Liver (tissue), 7 donors: ENCODE measurements at regions not wholly inside any gene's neighbourhood (a gene's known extent, or its start where the extent isn't known, plus 50 kb on each side); places are given as distances from the start of the nearest gene placed in this dataset.

Experiments used
- DNase-seq: peaks from one replicate; pipeline ENCODE4 v3.0.0-alpha.2; 2017; ENCODE audit warnings: low spot score
- H3K27ac ChIP-seq, 2 donors: one replicate each; pipeline ENCODE4 v1.7.0; 2013; ENCODE audit warnings: inconsistent platforms in 2 of 2, low read length in 2 of 2, control low read depth in 1 of 2, low read depth in 1 of 2, mild to moderate bottlenecking in 1 of 2
- H3K27me3 ChIP-seq, 4 donors: one replicate each; pipeline versions ENCODE4 v1.6.1 to v1.7.0; 2013; ENCODE audit warnings: low read length in 3 of 4, inconsistent platforms in 1 of 4, mild to moderate bottlenecking in 1 of 4, moderate library complexity in 1 of 4; ENCODE audit not compliant: control insufficient read depth in 4 of 4, insufficient read depth in 4 of 4
- H3K36me3 ChIP-seq, 4 donors: one replicate each; pipeline versions ENCODE4 v1.6.1 to v1.7.0; 2013; ENCODE audit warnings: low read length in 3 of 4, mild to moderate bottlenecking in 3 of 4, low read depth in 1 of 4, moderate library complexity in 1 of 4; ENCODE audit not compliant: control insufficient read depth in 4 of 4, insufficient read depth in 3 of 4
- H3K4me1 ChIP-seq, 4 donors: one replicate each; pipeline versions ENCODE4 v1.6.1 to v1.7.0; 2013; ENCODE audit warnings: low read length in 3 of 4, mild to moderate bottlenecking in 3 of 4, moderate library complexity in 1 of 4; ENCODE audit not compliant: control insufficient read depth in 4 of 4, insufficient read depth in 4 of 4
- H3K4me3 ChIP-seq, 3 donors: one replicate each; pipeline versions ENCODE4 v1.6.1 to v1.7.0; 2013; ENCODE audit warnings: low read length in 3 of 3, control low read depth in 1 of 3, low read depth in 1 of 3, mild to moderate bottlenecking in 1 of 3
- H3K9ac ChIP-seq, 2 donors: one replicate each; pipeline ENCODE4 v1.7.0; 2013; ENCODE audit warnings: low read length in 2 of 2, mild to moderate bottlenecking in 2 of 2, moderate library complexity in 2 of 2, control low read depth in 1 of 2, low read depth in 1 of 2
- H3K9me3 ChIP-seq, 4 donors: one replicate each; pipeline versions ENCODE4 v1.6.1 to v1.7.0; 2013; ENCODE audit warnings: low read length in 3 of 4; ENCODE audit not compliant: control insufficient read depth in 4 of 4
- EGR1 ChIP-seq, 2 donors: IDR thresholded peaks; 2 replicates each; pipeline ENCODE4 v1.6.1; 2016 to 2018; ENCODE audit warnings: antibody characterized with exemption in 2 of 2, low read depth in 2 of 2
- FOXA1 ChIP-seq: IDR thresholded peaks from 2 replicates; pipeline ENCODE4 v1.6.1; 2016; ENCODE audit warnings: antibody characterized with exemption
- FOXA2 ChIP-seq: IDR thresholded peaks from 2 replicates; pipeline ENCODE4 v1.6.1; 2016; ENCODE audit warnings: antibody characterized with exemption
- HNF4A ChIP-seq, 2 donors: conservative IDR thresholded peaks; 2 replicates each; pipeline ENCODE4 v1.6.1; 2016; ENCODE audit warnings: antibody characterized with exemption in 2 of 2, mild to moderate bottlenecking in 2 of 2
- HNF4G ChIP-seq: IDR thresholded peaks from 2 replicates; pipeline ENCODE4 v1.6.1; 2016; ENCODE audit warnings: antibody characterized with exemption
- RXRA ChIP-seq, 2 donors: IDR thresholded peaks; 2 replicates each; pipeline ENCODE4 v1.6.1; 2017 to 2018; ENCODE audit warnings: antibody characterized with exemption in 2 of 2, mild to moderate bottlenecking in 1 of 2
- SP1 ChIP-seq: IDR thresholded peaks from 2 replicates; pipeline ENCODE4 v1.6.1; 2018; ENCODE audit warnings: antibody characterized with exemption, mild to moderate bottlenecking
- TAF1 ChIP-seq: conservative IDR thresholded peaks from 2 replicates; pipeline ENCODE4 v1.6.1; 2016; ENCODE audit warnings: antibody characterized with exemption, mild to moderate bottlenecking
- WGBS: extraction: QIAGEN DNeasy Blood & Tissue Kit; methylation state at CpG from one replicate; pipeline ENCODE4 v1.1.7; 2013; 5-methylcytosine and 5-hydroxymethylcytosine counted together
- TF ChIP-seq, protein P1 (sequence below): IDR thresholded peaks from 2 replicates; pipeline ENCODE4 v1.6.1; 2016; ENCODE audit warnings: antibody characterized with exemption, mild to moderate bottlenecking
- TF ChIP-seq, protein P2 (sequence below): IDR thresholded peaks from 2 replicates; pipeline ENCODE4 v1.6.1; 2016; ENCODE audit warnings: antibody characterized with exemption
- TF ChIP-seq, protein P3 (sequence below): IDR thresholded peaks from 2 replicates; pipeline ENCODE4 v1.6.1; 2016; ENCODE audit warnings: antibody characterized with exemption
- TF ChIP-seq, protein P4 (sequence below): IDR thresholded peaks from 2 replicates; pipeline ENCODE4 v1.6.1; 2016; ENCODE audit warnings: antibody characterized with exemption
- donor health status: healthy.
- donor health status: healthy.
- donor health status: healthy.
- donor health status: healthy.

DNA sequence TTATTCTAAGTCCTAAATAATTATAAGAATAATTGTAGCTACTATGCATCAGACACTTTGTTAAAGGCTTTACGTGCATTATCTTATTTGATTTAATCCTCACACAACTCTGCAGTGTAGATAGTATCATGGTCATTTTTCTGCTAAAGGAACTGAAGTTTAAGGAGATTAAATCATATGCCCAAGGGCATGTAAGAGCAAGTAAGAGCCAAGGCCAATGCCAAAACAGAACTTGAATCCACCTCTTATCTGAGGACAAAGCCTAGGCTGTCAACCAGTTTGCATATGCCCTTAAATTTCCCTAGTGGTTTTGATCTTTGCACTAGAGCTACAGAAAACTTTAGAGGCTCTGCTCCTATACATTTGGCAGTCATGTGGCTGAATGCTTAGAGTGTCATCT, 65.6 kb upstream of the OR5AK2 start:
- H3K27me3 ChIP-seq, result no peaks in the 10 kb centered on the region
- WGBS, result 7% methylated on average over 1 of the region's 1 CpG
- no peak overlapping the region for H3K4me3 ChIP-seq
- H3K9me3 ChIP-seq, result no peaks in the 10 kb centered on the region
- H3K4me1 ChIP-seq, result no peaks in the 10 kb centered on the region
- DNase-seq, result no peak
- H3K27ac ChIP-seq, result no peak overlapping the region
- no peaks in the 10 kb centered on the region for H3K36me3 ChIP-seq
- no peak overlapping the region for H3K9ac ChIP-seq
- no peak for TF ChIP-seq SP1
- no peak for TF ChIP-seq HNF4A (conservative IDR thresholded peaks at IDR 0.05)
- TF ChIP-seq, protein P1, sequence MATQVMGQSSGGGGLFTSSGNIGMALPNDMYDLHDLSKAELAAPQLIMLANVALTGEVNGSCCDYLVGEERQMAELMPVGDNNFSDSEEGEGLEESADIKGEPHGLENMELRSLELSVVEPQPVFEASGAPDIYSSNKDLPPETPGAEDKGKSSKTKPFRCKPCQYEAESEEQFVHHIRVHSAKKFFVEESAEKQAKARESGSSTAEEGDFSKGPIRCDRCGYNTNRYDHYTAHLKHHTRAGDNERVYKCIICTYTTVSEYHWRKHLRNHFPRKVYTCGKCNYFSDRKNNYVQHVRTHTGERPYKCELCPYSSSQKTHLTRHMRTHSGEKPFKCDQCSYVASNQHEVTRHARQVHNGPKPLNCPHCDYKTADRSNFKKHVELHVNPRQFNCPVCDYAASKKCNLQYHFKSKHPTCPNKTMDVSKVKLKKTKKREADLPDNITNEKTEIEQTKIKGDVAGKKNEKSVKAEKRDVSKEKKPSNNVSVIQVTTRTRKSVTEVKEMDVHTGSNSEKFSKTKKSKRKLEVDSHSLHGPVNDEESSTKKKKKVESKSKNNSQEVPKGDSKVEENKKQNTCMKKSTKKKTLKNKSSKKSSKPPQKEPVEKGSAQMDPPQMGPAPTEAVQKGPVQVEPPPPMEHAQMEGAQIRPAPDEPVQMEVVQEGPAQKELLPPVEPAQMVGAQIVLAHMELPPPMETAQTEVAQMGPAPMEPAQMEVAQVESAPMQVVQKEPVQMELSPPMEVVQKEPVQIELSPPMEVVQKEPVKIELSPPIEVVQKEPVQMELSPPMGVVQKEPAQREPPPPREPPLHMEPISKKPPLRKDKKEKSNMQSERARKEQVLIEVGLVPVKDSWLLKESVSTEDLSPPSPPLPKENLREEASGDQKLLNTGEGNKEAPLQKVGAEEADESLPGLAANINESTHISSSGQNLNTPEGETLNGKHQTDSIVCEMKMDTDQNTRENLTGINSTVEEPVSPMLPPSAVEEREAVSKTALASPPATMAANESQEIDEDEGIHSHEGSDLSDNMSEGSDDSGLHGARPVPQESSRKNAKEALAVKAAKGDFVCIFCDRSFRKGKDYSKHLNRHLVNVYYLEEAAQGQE, result no peak
- TF ChIP-seq FOXA1, result no peak
- TF ChIP-seq, protein P2, sequence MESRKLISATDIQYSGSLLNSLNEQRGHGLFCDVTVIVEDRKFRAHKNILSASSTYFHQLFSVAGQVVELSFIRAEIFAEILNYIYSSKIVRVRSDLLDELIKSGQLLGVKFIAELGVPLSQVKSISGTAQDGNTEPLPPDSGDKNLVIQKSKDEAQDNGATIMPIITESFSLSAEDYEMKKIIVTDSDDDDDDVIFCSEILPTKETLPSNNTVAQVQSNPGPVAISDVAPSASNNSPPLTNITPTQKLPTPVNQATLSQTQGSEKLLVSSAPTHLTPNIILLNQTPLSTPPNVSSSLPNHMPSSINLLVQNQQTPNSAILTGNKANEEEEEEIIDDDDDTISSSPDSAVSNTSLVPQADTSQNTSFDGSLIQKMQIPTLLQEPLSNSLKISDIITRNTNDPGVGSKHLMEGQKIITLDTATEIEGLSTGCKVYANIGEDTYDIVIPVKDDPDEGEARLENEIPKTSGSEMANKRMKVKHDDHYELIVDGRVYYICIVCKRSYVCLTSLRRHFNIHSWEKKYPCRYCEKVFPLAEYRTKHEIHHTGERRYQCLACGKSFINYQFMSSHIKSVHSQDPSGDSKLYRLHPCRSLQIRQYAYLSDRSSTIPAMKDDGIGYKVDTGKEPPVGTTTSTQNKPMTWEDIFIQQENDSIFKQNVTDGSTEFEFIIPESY, result no peak
- no peak for TF ChIP-seq FOXA2
- no peak for TF ChIP-seq TAF1
- TF ChIP-seq, protein P3, sequence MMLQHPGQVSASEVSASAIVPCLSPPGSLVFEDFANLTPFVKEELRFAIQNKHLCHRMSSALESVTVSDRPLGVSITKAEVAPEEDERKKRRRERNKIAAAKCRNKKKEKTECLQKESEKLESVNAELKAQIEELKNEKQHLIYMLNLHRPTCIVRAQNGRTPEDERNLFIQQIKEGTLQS, result no peak
- no peak for TF ChIP-seq EGR1 (IDR thresholded peaks at IDR 0.05; ENCODE audit: low read depth in 2 of 2)
- no peak for TF ChIP-seq RXRA (IDR thresholded peaks at IDR 0.05)
- TF ChIP-seq, protein P4, sequence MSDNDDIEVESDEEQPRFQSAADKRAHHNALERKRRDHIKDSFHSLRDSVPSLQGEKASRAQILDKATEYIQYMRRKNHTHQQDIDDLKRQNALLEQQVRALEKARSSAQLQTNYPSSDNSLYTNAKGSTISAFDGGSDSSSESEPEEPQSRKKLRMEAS, result no peak

DNA sequence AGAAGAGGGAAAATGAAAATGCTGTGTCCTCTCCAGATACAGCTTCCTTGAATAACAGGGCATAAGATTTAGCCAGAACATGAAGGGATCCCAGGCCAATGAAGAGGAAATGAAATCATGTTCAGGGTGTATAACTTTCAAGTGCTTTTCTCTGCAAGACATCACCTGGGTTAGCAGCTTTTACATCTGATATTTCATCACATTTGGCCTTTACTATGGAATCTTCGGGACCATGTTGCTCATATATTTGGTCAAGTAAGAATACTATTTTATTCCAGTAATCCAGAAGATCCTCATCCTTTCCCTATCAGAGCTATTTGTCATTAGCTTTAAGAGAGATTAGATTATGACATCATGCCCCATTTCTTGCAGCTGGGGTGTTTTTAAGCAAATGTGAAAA, 66.3 kb upstream of the OR5AK2 start:
- DNase-seq, result no peak
- no peak overlapping the region for H3K4me3 ChIP-seq
- no peaks in the 10 kb centered on the region for H3K4me1 ChIP-seq
- no peak overlapping the region for H3K27ac ChIP-seq
- H3K36me3 ChIP-seq, result no peaks in the 10 kb centered on the region
- WGBS, result 85% methylated on average over 1 of the region's 1 CpG
- no peaks in the 10 kb centered on the region for H3K9me3 ChIP-seq
- no peak for TF ChIP-seq EGR1 (IDR thresholded peaks at IDR 0.05; ENCODE audit: low read depth in 2 of 2)
- TF ChIP-seq, protein P4, result no peak
- no peak for TF ChIP-seq HNF4G
- TF ChIP-seq, protein P1, result no peak
- no peaks in the 10 kb centered on the region for H3K27me3 ChIP-seq
- no peak overlapping the region for H3K9ac ChIP-seq
